T follicular helper cell (primary cell): ENCODE measurements at regions not wholly inside any gene's neighbourhood (a gene's known extent, or its start where the extent isn't known, plus 50 kb on each side); places are given as distances from the start of the nearest gene placed in this dataset.

Source experiments
- DNase-seq: peaks from one replicate; pipeline ENCODE4 v3.0.0-alpha.2; 2020; ENCODE audit warnings: low read depth

GRCh38 chr4:151887816-151888180, 127.0 kb upstream of the GATB start:
- no peak for DNase-seq

- DNase-seq, result no peak
Measured at GRCh38 chr4:151887031-151887815, 126.4 kb upstream of the GATB start.

GRCh38 chr4:151885123-151885522, 124.3 kb upstream of the GATB start:
- no peak for DNase-seq

- no peak for DNase-seq
Measured at GRCh38 chr4:151883747-151884146, 122.9 kb upstream of the GATB start.

GRCh38 chr4:151882072-151882803, 121.4 kb upstream of the GATB start:
- no peak for DNase-seq

GRCh38 chr4:151879705-151880445, 119.1 kb upstream of the GATB start:
- no peak for DNase-seq

GRCh38 chr4:151876381-151876988, 115.7 kb upstream of the GATB start:
- DNase-seq, result no peak

- DNase-seq, result no peak
Measured at GRCh38 chr4:151874328-151874727, 113.5 kb upstream of the GATB start.

- DNase-seq, result no peak
Measured at GRCh38 chr4:151866592-151866918, 105.7 kb upstream of the GATB start.

- DNase-seq, result no peak
Measured at GRCh38 chr4:151865744-151866591, 105.2 kb upstream of the GATB start.

- DNase-seq, result no peak
Measured at GRCh38 chr4:151865312-151865711, 104.5 kb upstream of the GATB start.

- no peak for DNase-seq
Measured at GRCh38 chr4:151864068-151864467, 103.3 kb upstream of the GATB start.

GRCh38 chr4:151862766-151863165, 102.0 kb upstream of the GATB start:
- no peak for DNase-seq

- no peak for DNase-seq
Measured at GRCh38 chr4:151860561-151861093, 99.8 kb upstream of the GATB start.

- no peak for DNase-seq
Measured at GRCh38 chr4:151859641-151860040, 98.8 kb upstream of the GATB start.

GRCh38 chr4:151858356-151858755, 97.5 kb upstream of the GATB start:
- no peak for DNase-seq

- no peak for DNase-seq
Measured at GRCh38 chr4:151857368-151857767, 96.6 kb upstream of the GATB start.

GRCh38 chr4:151855747-151856146, 94.9 kb upstream of the GATB start:
- DNase-seq, result no peak

- no peak for DNase-seq
Measured at GRCh38 chr4:151854731-151855130, 93.9 kb upstream of the GATB start.

GRCh38 chr4:151853034-151853433, 92.2 kb upstream of the GATB start:
- DNase-seq, result no peak

GRCh38 chr4:151852202-151852601, 91.4 kb upstream of the GATB start:
- no peak for DNase-seq
